ENCODE measurements at regions not wholly inside any gene's neighbourhood (a gene's known extent, or its start where the extent isn't known, plus 50 kb on each side); places are given as distances from the start of the nearest gene placed in this dataset.

DNA sequence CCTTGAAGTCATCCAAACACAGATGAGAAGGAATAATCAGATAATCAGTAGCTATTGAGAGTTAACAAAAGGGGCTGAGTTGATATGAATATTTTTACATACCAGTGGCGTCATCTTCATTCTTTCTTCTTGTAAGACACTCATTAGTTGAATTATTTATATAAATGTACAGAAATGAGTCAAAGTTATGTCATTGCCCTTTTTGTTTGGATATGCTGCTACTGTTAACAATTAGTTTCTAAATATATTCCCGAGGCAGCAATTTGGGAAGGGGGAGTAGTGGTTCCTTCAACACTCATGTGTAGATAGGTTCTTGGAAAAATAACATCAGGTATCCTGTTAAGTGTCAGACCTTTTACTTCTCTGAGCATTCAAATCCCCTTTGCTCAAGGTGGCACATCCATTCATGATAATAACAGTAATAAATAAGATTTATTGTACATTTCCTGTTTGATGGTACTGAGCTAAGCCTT, 436.6 kb downstream of the SPRY1 start:
- H3K36me3 ChIP-seq, result no peaks in the 10 kb centered on the region
- intact Hi-C loops (cut with DNase I), result loop anchor here in 2 of 10 donors (5.0 kb wide), 2 partner anchors 46 to 436 kb away; partner anchors contain the start of gene SPRY1 (in 1 of the 2)
- peaks cover 8 to 57% (median 31%) of the 10 kb centered on the region in 9 donors for H3K4me1 ChIP-seq
- peaks cover 0 to 7% (median 0%) of the 10 kb centered on the region in 11 donors for H3K9me3 ChIP-seq
- DNase-seq (no peak), ATAC-seq (peak in 1 of 8 donors; percentile 10)
- H3K27ac ChIP-seq, result peak overlapping the region in 9 of 10 donors; percentile 80 to 94 (median 90)
- WGBS, 2 donors, result 29 to 42% methylated on average over 2 of the region's 2 CpGs
- H3K27me3 ChIP-seq, result no peaks in the 10 kb centered on the region
- TF ChIP-seq, protein P1, sequence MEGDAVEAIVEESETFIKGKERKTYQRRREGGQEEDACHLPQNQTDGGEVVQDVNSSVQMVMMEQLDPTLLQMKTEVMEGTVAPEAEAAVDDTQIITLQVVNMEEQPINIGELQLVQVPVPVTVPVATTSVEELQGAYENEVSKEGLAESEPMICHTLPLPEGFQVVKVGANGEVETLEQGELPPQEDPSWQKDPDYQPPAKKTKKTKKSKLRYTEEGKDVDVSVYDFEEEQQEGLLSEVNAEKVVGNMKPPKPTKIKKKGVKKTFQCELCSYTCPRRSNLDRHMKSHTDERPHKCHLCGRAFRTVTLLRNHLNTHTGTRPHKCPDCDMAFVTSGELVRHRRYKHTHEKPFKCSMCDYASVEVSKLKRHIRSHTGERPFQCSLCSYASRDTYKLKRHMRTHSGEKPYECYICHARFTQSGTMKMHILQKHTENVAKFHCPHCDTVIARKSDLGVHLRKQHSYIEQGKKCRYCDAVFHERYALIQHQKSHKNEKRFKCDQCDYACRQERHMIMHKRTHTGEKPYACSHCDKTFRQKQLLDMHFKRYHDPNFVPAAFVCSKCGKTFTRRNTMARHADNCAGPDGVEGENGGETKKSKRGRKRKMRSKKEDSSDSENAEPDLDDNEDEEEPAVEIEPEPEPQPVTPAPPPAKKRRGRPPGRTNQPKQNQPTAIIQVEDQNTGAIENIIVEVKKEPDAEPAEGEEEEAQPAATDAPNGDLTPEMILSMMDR (IDR thresholded peaks at IDR 0.05), result no peak
- H3K4me3 ChIP-seq, result no peak overlapping the region

DNA sequence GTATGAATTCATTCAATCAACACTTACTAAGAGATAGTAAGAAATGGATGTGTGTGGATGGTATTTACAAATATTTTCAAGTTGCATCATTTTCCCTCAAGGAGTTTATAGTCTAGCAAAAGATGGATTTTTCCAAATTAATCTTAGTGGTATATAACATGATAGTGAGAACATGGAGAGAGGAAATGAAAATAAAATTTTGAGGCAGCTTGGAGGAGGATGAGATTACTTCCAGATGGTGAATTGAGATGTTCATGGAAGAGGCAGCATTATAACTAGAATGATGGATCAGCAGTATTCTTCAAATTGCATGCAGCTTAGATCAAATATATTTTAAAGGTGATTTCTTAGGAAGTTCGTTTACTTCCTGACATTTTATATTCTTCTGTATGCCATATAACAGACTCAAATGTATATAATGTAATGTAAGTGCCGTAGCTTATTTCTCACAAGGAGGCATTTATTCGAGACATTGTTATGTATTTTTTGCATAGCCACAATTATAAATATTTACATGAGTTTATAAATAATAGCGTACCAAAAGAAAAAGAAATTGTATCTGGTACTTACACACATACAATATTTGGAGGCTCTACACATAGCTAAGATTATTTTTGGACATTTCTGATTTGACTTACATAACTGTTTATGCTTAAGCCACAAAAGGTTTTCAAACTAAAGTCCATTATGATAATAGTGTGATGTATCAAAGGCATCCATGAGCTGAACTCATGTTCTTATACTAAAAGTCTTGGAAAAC, 439.4 kb downstream of the SPRY1 start:
- Histone ChIP-seq H3K9me3 (peaks cover 0 to 7% (median 0%) of the 10 kb centered on the region in 11 donors), H3K36me3 (no peaks in the 10 kb centered on the region), H3K27me3 (no peaks in the 10 kb centered on the region), H3K27ac (peak overlapping the region in 6 of 10 donors; percentile 34 to 94 (median 90)), H3K4me1 (peaks cover 8 to 77% (median 43%) of the 10 kb centered on the region in 9 donors), H3K4me3 (no peak overlapping the region)
- 84 to 93% methylated on average over 4 of the region's 4 CpGs for WGBS, 2 donors
- DNase-seq (no peak), ATAC-seq (no peak)
- intact Hi-C loops (cut with DNase I), result no loop called here
- TF ChIP-seq, protein P1 (IDR thresholded peaks at IDR 0.05), result no peak

DNA sequence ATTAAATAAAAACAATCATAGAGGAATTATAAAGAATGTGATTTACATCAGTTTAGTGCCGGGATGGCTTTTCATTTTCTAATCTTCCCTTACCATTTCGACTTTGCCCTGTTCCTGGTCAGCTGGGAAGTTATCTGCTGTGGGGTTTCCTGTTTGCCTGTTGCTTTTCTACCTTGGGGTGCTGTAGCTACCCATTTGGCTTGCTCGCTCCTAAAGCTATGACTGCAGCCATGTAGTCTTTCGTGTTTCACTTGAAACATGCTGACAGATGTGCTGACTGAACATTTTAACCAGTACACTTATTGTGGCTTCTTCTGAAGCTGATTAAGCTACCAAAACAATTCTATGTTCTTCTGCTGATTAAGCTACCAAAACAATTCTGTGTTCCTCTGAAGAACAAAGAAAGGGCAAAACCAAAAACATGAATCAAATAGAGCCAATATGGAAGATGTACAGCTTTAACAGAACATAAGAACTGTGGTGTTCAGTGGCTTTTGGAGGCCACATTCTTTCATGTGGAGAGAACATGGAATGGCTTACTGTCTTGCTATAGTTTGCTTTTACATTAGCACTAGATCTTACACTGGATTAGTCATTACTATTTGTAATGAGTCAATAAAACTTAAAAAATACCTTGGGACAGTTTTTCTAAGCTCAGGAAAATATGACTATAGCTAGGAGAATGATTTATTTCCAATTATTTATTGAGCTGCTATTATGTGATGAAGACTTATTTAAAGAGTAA, 440.4 kb downstream of the SPRY1 start:
- no peaks in the 10 kb centered on the region for H3K36me3 ChIP-seq
- H3K27ac ChIP-seq, result peak overlapping the region in 7 of 10 donors; percentile 5 to 94 (median 53)
- peaks cover 3 to 67% (median 37%) of the 10 kb centered on the region in 9 donors for H3K4me1 ChIP-seq
- no peaks in the 10 kb centered on the region for H3K27me3 ChIP-seq
- 53 to 55% methylated on average over 4 of the region's 4 CpGs for WGBS, 2 donors
- peaks cover 0 to 7% (median 0%) of the 10 kb centered on the region in 11 donors for H3K9me3 ChIP-seq
- TF ChIP-seq, protein P1 (IDR thresholded peaks at IDR 0.05), result no peak
- intact Hi-C loops (cut with DNase I), result no loop called here
- no peak for DNase-seq
- no peak for ATAC-seq
- H3K4me3 ChIP-seq, result no peak overlapping the region

DNA sequence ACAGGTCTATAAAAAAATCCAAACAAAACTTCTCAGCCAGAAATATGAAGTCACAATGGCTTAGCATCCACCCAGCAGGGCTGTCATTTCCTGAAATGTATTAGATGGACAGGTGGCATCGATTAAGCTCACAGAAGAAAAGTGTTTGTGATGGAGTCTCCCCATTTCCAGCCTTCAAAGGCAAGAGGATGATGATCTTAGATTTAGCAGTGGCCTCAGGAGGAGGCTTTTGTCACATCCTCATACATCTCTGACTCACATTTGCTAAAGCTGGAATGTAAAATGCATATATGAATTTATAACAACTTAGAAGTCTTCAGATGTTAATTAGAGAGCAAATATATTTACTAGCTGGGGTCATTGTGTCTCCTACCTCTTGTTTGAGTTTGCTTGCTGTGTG, 441.9 kb downstream of the SPRY1 start:
- Histone ChIP-seq H3K4me3 (no peak overlapping the region), H3K27ac (peak overlapping the region in 3 of 10 donors; percentile 1 to 22 (median 3)), H3K36me3 (no peaks in the 10 kb centered on the region), H3K9me3 (peaks cover 0 to 14% (median 0%) of the 10 kb centered on the region in 11 donors), H3K4me1 (peaks cover 0 to 55% (median 30%) of the 10 kb centered on the region in 9 donors), H3K27me3 (no peaks in the 10 kb centered on the region)
- TF ChIP-seq, protein P1 (IDR thresholded peaks at IDR 0.05), result no peak
- intact Hi-C loops (cut with DNase I), result no loop called here
- 30 to 42% methylated on average over 1 of the region's 1 CpG for WGBS, 2 donors
- no peak for ATAC-seq
- DNase-seq, result no peak
